Activated CD8-positive, alpha-beta T cell treated with anti-CD3 and anti-CD28 coated beads, Interleukin-2, amount 10 ng/mL, durations not matched to agents 7 days and 5 days (primary cell): ENCODE measurements at regions not wholly inside any gene's neighbourhood (a gene's known extent, or its start where the extent isn't known, plus 50 kb on each side); places are given as distances from the start of the nearest gene placed in this dataset.
"Not testable (repeated sequence)": the region's sequence is repeated elsewhere in the genome, so short reads cannot be mapped to it uniquely, and the experiment has no call there.

Source experiments
- ATAC-seq: fragments of 150-1000 bp; cut with Tn5 transposase; one replicate; pipeline ENCODE4 v1.10.0; 2021; ENCODE audit warnings: moderate library complexity
- CTCF ChIA-PET: fragments of 350-600 bp; sonication (Branson Sonifier 250); formaldehyde crosslinking; loops from one replicate; lab custom pipeline; 2021; ENCODE audit warnings: antibody characterized with exemption; lab: Charles Lee
- POLR2A ChIA-PET: fragments of 350-600 bp; sonication (Branson Sonifier 250); formaldehyde crosslinking; loops from one replicate; lab custom pipeline; 2021; ENCODE audit warnings: antibody characterized with exemption; lab: Charles Lee
- DNase-seq: peaks from one replicate; pipeline ENCODE4 v3.0.0-alpha.2; 2020
- H3K27ac Mint-ChIP-seq: one replicate; pipeline ENCODE4 v1.8.0; 2021; ENCODE audit warnings: mild to moderate bottlenecking, mixed read lengths
- H3K27me3 Mint-ChIP-seq: one replicate; pipeline ENCODE4 v1.8.0; 2021; ENCODE audit warnings: low read depth, mixed read lengths
- H3K36me3 Mint-ChIP-seq: one replicate; pipeline ENCODE4 v1.8.0; 2021; ENCODE audit warnings: low read depth, mixed read lengths
- H3K4me1 Mint-ChIP-seq: one replicate; pipeline ENCODE4 v1.8.0; 2021; ENCODE audit warnings: low read depth, mixed read lengths
- H3K4me3 Mint-ChIP-seq: one replicate; pipeline ENCODE4 v1.8.0; 2021; ENCODE audit warnings: mild to moderate bottlenecking, mixed read lengths
- H3K9me3 Mint-ChIP-seq: one replicate; pipeline ENCODE4 v1.8.0; 2022; ENCODE audit warnings: mixed read lengths; ENCODE audit not compliant: insufficient read depth

GRCh38 chr2:234873828-234874173 is 78.0 kb upstream of the SH3BP4 start:
- no peak overlapping the region for H3K4me3 Mint-ChIP-seq
- no peaks in the 10 kb centered on the region for H3K9me3 Mint-ChIP-seq
- no peaks in the 10 kb centered on the region for H3K27me3 Mint-ChIP-seq
- ChIA-PET POLR2A (no interaction called here), CTCF (no interaction called here)
- DNase-seq, result no peak
- H3K36me3 Mint-ChIP-seq, result no peaks in the 10 kb centered on the region
- no peak overlapping the region for H3K27ac Mint-ChIP-seq
- no peaks in the 10 kb centered on the region for H3K4me1 Mint-ChIP-seq
- no peak for ATAC-seq

- Mint-ChIP-seq H3K27ac (no peak overlapping the region), H3K9me3 (no peaks in the 10 kb centered on the region)
Observed at GRCh38 chr2:234873103-234873827, 78.6 kb upstream of the SH3BP4 start.

GRCh38 chr2:234869969-234870368 is 81.8 kb upstream of the SH3BP4 start:
- Mint-ChIP-seq H3K27ac (no peak overlapping the region), H3K36me3 (no peaks in the 10 kb centered on the region), H3K27me3 (peaks cover 3% of the 10 kb centered on the region), H3K9me3 (no peaks in the 10 kb centered on the region), H3K4me3 (no peak overlapping the region), H3K4me1 (no peaks in the 10 kb centered on the region)
- no peak for DNase-seq
- no peak for ATAC-seq
- CTCF ChIA-PET, result interaction anchor here (0.6 kb wide), 1 partner anchor 324 kb away, joined by 3 read pairs; no protein-coding TSS in a partner anchor
- POLR2A ChIA-PET, result no interaction called here

More at GRCh38 chr2:234873103-234873827, 78.6 kb upstream of the SH3BP4 start:
- Mint-ChIP-seq H3K4me3 (no peak overlapping the region), H3K36me3 (no peaks in the 10 kb centered on the region), H3K4me1 (no peaks in the 10 kb centered on the region), H3K27me3 (peaks cover under 1% of the 10 kb centered on the region)
- DNase-seq (no peak), ATAC-seq (no peak)
- POLR2A ChIA-PET, result no interaction called here
- CTCF ChIA-PET, result no interaction called here

- ChIA-PET CTCF (no interaction called here), POLR2A (no interaction called here)
- no peaks in the 10 kb centered on the region for H3K4me1 Mint-ChIP-seq
- no peak overlapping the region for H3K4me3 Mint-ChIP-seq
- no peak overlapping the region for H3K27ac Mint-ChIP-seq
- no peak for DNase-seq
- no peaks in the 10 kb centered on the region for H3K9me3 Mint-ChIP-seq
- peaks cover 3% of the 10 kb centered on the region for H3K27me3 Mint-ChIP-seq
- H3K36me3 Mint-ChIP-seq, result no peaks in the 10 kb centered on the region
- no peak for ATAC-seq
Observed at GRCh38 chr2:234869164-234869563, 82.7 kb upstream of the SH3BP4 start.

- DNase-seq (no peak), ATAC-seq (no peak)
- H3K9me3 Mint-ChIP-seq, result no peaks in the 10 kb centered on the region
- CTCF ChIA-PET, result no interaction called here
- no peaks in the 10 kb centered on the region for H3K36me3 Mint-ChIP-seq
- POLR2A ChIA-PET, result no interaction called here
- no peaks in the 10 kb centered on the region for H3K4me1 Mint-ChIP-seq
- no peak overlapping the region for H3K4me3 Mint-ChIP-seq
- H3K27me3 Mint-ChIP-seq, result peaks cover 3% of the 10 kb centered on the region
- no peak overlapping the region for H3K27ac Mint-ChIP-seq
Observed at GRCh38 chr2:234867882-234868285, 83.9 kb upstream of the SH3BP4 start.

GRCh38 chr2:234865586-234865985 is 86.2 kb upstream of the SH3BP4 start:
- Mint-ChIP-seq H3K4me3 (no peak overlapping the region), H3K36me3 (no peaks in the 10 kb centered on the region), H3K27me3 (peaks cover 3% of the 10 kb centered on the region), H3K4me1 (no peaks in the 10 kb centered on the region), H3K27ac (no peak overlapping the region), H3K9me3 (no peaks in the 10 kb centered on the region)
- no peak for DNase-seq
- CTCF ChIA-PET, result no interaction called here
- POLR2A ChIA-PET, result no interaction called here
- ATAC-seq, result no peak

GRCh38 chr2:234865040-234865439 is 86.8 kb upstream of the SH3BP4 start:
- H3K36me3 Mint-ChIP-seq, result no peaks in the 10 kb centered on the region
- H3K4me1 Mint-ChIP-seq, result no peaks in the 10 kb centered on the region
- POLR2A ChIA-PET, result no interaction called here
- no peaks in the 10 kb centered on the region for H3K9me3 Mint-ChIP-seq
- H3K27ac Mint-ChIP-seq, result no peak overlapping the region
- DNase-seq (no peak), ATAC-seq (no peak)
- CTCF ChIA-PET, result no interaction called here
- no peak overlapping the region for H3K4me3 Mint-ChIP-seq
- H3K27me3 Mint-ChIP-seq, result peaks cover 3% of the 10 kb centered on the region

- Mint-ChIP-seq H3K4me1 (no peaks in the 10 kb centered on the region), H3K9me3 (no peaks in the 10 kb centered on the region), H3K27me3 (peaks cover 4% of the 10 kb centered on the region), H3K4me3 (no peak overlapping the region), H3K27ac (no peak overlapping the region), H3K36me3 (no peaks in the 10 kb centered on the region)
- CTCF ChIA-PET, result no interaction called here
- POLR2A ChIA-PET, result no interaction called here
- DNase-seq (no peak), ATAC-seq (no peak)
Observed at GRCh38 chr2:234864506-234864905, 87.3 kb upstream of the SH3BP4 start.

GRCh38 chr2:234863043-234863934 is 88.5 kb upstream of the SH3BP4 start:
- CTCF ChIA-PET, result no interaction called here
- no peak overlapping the region for H3K27ac Mint-ChIP-seq
- H3K27me3 Mint-ChIP-seq, result peaks cover 4% of the 10 kb centered on the region
- no peak overlapping the region for H3K4me3 Mint-ChIP-seq
- H3K4me1 Mint-ChIP-seq, result no peaks in the 10 kb centered on the region
- POLR2A ChIA-PET, result no interaction called here
- no peaks in the 10 kb centered on the region for H3K9me3 Mint-ChIP-seq
- no peak for ATAC-seq
- no peak for DNase-seq
- H3K36me3 Mint-ChIP-seq, result no peaks in the 10 kb centered on the region

GRCh38 chr2:234861841-234862735 is 89.7 kb upstream of the SH3BP4 start:
- H3K4me3 Mint-ChIP-seq, result no peak overlapping the region
- H3K27ac Mint-ChIP-seq, result no peak overlapping the region
- DNase-seq, result no peak
- ChIA-PET POLR2A (interaction anchor here (0.6 kb wide), 1 partner anchor 14 kb away, joined by 3 read pairs; no protein-coding TSS in a partner anchor), CTCF (interaction anchor here (0.6 kb wide), 1 partner anchor 1583 kb away, joined by 3 read pairs; no protein-coding TSS in a partner anchor)
- no peaks in the 10 kb centered on the region for H3K4me1 Mint-ChIP-seq
- peaks cover 2% of the 10 kb centered on the region for H3K27me3 Mint-ChIP-seq
- ATAC-seq, result no peak
- no peaks in the 10 kb centered on the region for H3K36me3 Mint-ChIP-seq
- H3K9me3 Mint-ChIP-seq, result no peaks in the 10 kb centered on the region

GRCh38 chr2:234859330-234859872 is 92.4 kb upstream of the SH3BP4 start:
- H3K27ac Mint-ChIP-seq, H3K27me3 Mint-ChIP-seq, ATAC-seq, H3K9me3 Mint-ChIP-seq, H3K4me1 Mint-ChIP-seq, H3K36me3 Mint-ChIP-seq, CTCF ChIA-PET, POLR2A ChIA-PET, DNase-seq, H3K4me3 Mint-ChIP-seq: not testable (repeated sequence)
